LNCAP (cell line): ENCODE measurements at regions not wholly inside any gene's neighbourhood (a gene's known extent, or its start where the extent isn't known, plus 50 kb on each side); places are given as distances from the start of the nearest gene placed in this dataset.

ENCODE experiments used
- TF ChIP-seq, protein P1 (sequence below): fragments of 450-650 bp; IDR thresholded peaks from 2 replicates; pipeline ENCODE4 v1.5.1; 2017; ENCODE audit warnings: mild to moderate bottlenecking

DNA sequence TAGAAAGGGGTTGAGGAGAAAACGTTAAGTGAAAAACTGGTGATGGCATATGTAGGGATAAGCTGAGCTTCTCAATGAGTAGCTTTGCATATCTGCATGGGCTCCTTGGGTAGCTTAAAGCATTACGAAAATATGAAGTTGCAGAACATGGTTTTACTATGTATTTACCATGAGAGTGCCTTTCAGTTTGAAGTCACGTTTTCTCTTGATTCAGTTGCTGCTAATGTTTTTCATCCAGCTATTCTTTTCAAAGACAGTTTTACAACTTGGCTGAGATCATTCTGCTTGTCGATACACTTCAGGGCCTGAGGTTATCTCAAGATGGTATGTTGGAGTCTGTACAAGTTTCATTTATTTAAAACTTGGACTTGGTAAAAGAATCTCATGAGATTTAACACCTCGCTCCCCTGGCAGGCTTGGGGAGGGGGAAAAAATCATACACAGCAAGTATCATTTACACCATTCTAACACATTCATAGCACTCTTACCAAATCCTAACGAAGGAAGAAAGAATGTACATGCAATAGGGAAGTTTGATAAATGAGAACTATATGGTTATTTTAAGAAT, 103.3 kb upstream of the CMC1 start:
- TF ChIP-seq, protein P1, sequence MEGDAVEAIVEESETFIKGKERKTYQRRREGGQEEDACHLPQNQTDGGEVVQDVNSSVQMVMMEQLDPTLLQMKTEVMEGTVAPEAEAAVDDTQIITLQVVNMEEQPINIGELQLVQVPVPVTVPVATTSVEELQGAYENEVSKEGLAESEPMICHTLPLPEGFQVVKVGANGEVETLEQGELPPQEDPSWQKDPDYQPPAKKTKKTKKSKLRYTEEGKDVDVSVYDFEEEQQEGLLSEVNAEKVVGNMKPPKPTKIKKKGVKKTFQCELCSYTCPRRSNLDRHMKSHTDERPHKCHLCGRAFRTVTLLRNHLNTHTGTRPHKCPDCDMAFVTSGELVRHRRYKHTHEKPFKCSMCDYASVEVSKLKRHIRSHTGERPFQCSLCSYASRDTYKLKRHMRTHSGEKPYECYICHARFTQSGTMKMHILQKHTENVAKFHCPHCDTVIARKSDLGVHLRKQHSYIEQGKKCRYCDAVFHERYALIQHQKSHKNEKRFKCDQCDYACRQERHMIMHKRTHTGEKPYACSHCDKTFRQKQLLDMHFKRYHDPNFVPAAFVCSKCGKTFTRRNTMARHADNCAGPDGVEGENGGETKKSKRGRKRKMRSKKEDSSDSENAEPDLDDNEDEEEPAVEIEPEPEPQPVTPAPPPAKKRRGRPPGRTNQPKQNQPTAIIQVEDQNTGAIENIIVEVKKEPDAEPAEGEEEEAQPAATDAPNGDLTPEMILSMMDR, result no peak

DNA sequence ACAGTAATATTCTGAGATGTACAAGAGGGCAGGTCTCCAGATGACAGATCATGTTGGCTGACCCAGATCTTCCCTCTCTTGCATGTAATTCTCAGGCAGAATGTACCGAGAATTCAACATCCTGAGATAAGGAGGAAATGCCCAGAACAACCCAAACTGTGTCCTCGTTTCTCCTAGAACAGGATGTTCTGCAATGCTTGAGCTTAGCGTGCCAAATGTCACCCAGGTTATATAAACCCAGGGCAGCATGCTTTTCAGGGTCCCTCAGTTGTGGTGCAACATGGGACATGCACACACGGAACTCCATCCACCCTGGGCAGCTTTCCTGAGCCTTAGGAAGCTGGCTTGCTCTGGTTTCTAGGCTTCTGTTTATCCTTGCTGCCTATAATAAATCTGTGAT, 102.1 kb upstream of the CMC1 start:
- TF ChIP-seq, protein P1, result no peak

DNA sequence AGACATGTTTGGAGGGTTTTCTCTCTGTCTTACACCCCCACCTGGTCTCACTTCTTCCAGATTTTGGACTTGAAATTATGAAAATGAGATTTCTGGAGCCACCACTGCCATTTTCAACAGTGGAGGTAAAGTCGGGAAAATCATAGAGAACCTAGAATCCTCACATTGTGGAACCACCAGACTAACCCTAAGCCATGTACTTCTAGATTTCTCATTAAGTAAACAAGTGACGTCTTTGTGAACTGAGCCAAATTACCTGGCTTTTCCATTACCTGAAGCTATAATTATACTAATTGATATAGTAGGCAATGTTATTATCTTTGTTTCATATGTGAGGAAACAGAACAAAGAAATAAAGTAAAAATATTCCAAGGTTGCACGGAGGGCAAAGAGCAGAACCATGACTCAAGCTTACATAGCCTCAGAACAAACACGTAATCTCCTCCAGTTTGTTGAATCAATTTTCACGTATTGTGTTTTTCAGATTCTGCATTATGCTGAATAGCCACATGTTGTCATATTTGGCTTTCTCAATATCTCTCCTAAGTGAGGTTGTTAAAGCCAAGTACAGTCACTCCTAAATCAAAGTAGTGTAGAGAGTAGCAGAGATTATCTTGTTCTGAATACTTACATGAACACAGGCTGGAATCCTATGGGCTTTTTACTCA, 101.3 kb upstream of the CMC1 start:
- TF ChIP-seq, protein P1, result no peak

DNA sequence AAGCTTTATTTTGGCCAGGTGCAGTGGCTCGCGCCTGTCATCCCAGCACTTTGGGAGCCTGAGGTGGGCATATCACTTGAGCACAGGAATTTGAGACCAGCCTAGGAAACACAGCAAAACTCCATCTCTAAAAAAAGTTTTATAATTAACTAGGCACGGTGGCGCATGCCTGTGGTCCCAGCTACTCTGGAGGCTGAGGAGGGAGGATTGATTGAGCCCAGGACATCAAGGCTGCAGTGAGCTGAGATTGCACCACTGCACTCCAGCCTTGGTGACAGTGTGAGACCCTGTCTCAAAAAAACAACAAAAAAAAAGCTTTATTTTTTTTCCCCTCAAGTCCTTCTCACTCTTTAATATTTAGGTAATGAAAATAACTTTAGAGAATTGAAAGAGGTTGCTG, 100.8 kb upstream of the CMC1 start:
- TF ChIP-seq, protein P1, result no peak

DNA sequence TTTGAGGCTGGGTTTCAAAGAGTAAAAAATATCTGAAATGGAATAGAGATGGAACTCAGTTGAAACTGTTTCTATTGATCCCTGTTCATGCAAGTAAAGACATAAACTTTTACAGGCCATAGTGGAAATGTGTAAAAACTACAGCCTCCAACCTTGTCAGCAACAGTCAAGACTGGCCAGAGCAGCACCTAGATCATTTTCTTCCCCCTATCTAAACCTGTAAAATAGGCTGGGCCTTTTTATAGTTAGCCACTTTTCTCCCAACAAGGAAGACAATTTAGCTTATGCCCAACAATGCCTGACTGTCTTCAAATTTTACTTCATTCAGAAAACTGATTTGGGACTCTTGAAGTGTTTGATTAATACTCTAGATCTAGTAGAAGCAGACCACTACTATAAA, 91.5 kb upstream of the CMC1 start:
- TF ChIP-seq, protein P1, result no peak

DNA sequence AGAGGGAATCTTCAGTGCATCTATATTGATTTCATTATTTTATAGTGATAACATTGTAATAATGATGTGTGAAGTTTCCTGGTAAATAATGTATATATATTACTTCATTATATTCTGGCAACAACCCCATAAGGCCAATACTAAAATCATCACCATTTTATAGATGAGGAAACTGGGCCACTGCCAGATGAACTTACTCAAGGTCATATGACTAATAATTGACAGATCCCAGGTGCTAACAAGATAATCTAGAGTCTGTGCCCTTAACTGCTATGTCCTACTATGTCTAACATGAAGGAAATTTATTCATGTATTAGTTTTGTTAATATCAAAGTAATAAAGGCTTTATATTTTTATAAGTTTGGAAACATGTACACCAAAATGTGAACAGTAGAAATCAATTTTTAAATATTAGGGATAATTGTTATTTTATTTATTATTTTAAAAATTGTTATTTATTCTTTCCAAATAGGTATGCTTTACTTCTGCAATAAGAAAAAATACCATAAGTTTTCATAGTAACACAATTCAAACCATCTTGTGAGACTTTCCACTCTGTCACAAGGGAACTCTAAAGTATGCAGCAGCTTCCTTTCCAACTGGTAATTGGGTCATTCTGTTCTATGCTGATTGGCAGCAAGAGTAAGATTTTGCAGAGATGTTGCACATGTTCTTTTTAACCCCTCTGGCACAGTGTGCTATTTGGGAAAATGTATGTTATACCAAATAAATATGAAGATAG, 90.8 kb upstream of the CMC1 start:
- TF ChIP-seq, protein P1, result no peak

DNA sequence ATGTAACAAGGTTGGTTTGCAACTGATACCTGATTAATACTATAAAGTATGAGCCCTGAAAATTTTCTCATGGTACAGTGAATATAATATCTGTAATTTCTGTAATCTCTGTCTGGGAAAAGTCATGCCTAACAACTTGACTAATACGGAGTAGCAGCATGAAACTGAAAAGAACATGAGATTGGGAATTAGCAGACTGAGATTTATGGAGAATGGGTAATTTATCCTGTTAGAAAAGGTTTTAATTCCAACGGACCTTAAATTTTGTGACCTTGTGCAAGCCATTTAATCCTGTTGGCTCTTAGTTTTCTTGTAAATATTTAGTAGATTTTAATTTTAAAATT, 90.2 kb upstream of the CMC1 start:
- TF ChIP-seq, protein P1, result no peak
